ENCODE measurements at regions not wholly inside any gene's neighbourhood (a gene's known extent, or its start where the extent isn't known, plus 50 kb on each side); places are given as distances from the start of the nearest gene placed in this dataset.
A peak's percentile ranks its signal among the peaks of the same experiment; 100 is the strongest.

DNA sequence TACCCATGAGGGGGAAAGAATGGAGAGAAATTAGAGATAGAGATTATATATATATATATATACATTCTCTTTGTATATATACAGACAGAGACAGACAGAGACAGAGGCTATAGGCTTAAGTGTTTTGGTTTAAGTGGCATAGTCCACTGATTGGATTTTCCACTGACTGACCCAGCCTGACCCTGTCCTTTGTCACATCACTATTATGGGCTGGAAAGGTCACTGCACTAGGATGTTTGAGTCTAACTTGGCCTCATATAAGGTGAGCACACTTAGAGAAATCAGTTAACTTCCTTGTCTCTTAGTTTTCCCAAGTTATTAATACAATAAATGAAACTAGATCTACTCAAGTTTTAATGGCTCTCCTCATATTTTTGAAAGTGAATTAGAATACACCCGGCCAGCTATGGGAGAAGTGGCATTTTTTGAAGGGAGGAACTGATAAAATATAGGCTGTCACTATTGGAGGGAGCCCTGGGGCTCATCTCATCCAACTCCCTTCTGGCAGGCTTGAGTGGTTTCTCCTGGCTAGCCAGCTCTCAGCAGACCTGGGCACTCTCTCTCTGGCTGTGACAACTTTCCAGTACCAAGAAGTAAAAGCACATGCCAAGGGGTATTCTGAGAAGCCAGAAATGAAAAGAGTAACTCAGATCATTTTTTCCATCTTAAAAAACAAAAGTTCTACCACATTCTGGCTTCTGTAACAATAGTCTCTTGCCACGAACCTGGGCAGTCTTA lies 455.6 kb upstream of the ANKRD30A start:
- Histone ChIP-seq H3K27ac (ENCODE audit: low read depth, low read length, poor library complexity, severe bottlenecking) (peak overlapping the region; percentile 20), H3K36me3 (ENCODE audit: insufficient read depth, low read length, poor library complexity, severe bottlenecking) (no peaks in the 10 kb centered on the region), H3K27me3 (replicated peaks; ENCODE audit: insufficient read depth, low read depth, low read length, poor library complexity) (no peaks in the 10 kb centered on the region), H3K4me1 (ENCODE audit: insufficient read depth, low read length, poor library complexity, severe bottlenecking) (peaks cover 19% of the 10 kb centered on the region), H3K9me3 (ENCODE audit: low read depth, low read length, poor library complexity, severe bottlenecking) (no peaks in the 10 kb centered on the region), H3K4me3 (ENCODE audit: low read depth, low read length, poor library complexity, severe bottlenecking) (no peak overlapping the region)
- no peak for DNase-seq (ENCODE audit: low spot score)
- intact Hi-C loops (cut with micrococcal nuclease; ENCODE audit: unreplicated experiment) = loop anchor here (1.0 kb wide), 1 partner anchor 158 kb away; no protein-coding TSS in a partner anchor
- ChIA-PET CTCF (no interaction called here), POLR2A (ENCODE audit: low non-redundant PET) (no interaction called here)
- BruUV-seq (replicated peaks) = no TSS peak
- no peak for TF ChIP-seq EZH2 (IDR thresholded peaks at IDR 0.05; ENCODE audit: borderline replicate concordance, low read depth, low read length, poor library complexity, severe bottlenecking)
- no peak for TF ChIP-seq CTCF (conservative IDR thresholded peaks at IDR 0.05; ENCODE audit: low read depth, low read length)

- Histone ChIP-seq H3K36me3 (ENCODE audit: insufficient read depth, low read length, poor library complexity, severe bottlenecking) (no peaks in the 10 kb centered on the region), H3K27ac (ENCODE audit: low read depth, low read length, poor library complexity, severe bottlenecking) (no peak overlapping the region), H3K27me3 (replicated peaks; ENCODE audit: insufficient read depth, low read depth, low read length, poor library complexity) (no peaks in the 10 kb centered on the region), H3K4me1 (ENCODE audit: insufficient read depth, low read length, poor library complexity, severe bottlenecking) (peaks cover 19% of the 10 kb centered on the region), H3K4me3 (ENCODE audit: low read depth, low read length, poor library complexity, severe bottlenecking) (no peak overlapping the region), H3K9me3 (ENCODE audit: low read depth, low read length, poor library complexity, severe bottlenecking) (no peaks in the 10 kb centered on the region)
- CTCF ChIA-PET = no interaction called here
- intact Hi-C loops (cut with micrococcal nuclease; ENCODE audit: unreplicated experiment) = no loop called here
- TF ChIP-seq CTCF (conservative IDR thresholded peaks at IDR 0.05; ENCODE audit: low read depth, low read length) (no peak), EZH2 (IDR thresholded peaks at IDR 0.05; ENCODE audit: borderline replicate concordance, low read depth, low read length, poor library complexity, severe bottlenecking) (no peak)
- BruUV-seq (replicated peaks) = no TSS peak
- DNase-seq (ENCODE audit: low spot score) = no peak
- POLR2A ChIA-PET (ENCODE audit: low non-redundant PET) = no interaction called here
These were observed 458.9 kb upstream of the ANKRD30A start for GRCh38 chr10:36666451-36666850.

DNA sequence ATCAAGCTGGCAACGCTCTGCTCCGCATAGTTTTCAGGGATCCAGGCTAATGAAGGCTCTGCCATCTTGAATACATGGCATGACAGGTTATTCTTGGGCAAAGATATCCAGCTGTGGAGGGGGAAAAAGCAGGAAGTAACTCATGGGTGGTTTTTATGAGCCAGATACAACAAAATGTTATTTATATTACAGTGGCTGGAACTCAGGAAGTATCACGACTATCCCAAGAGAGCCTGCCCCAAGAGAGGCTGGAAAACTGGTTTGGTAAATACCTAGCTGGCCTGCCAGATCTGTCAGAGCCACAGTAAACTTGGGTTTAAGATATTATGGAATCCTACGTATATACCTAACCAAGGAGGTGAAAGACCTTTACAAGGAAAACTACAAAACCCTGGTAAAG lies 462.8 kb upstream of the ANKRD30A start:
- Histone ChIP-seq H3K4me3 (ENCODE audit: low read depth, low read length, poor library complexity, severe bottlenecking) (no peak overlapping the region), H3K27me3 (replicated peaks; ENCODE audit: insufficient read depth, low read depth, low read length, poor library complexity) (no peaks in the 10 kb centered on the region), H3K4me1 (ENCODE audit: insufficient read depth, low read length, poor library complexity, severe bottlenecking) (no peaks in the 10 kb centered on the region), H3K9me3 (ENCODE audit: low read depth, low read length, poor library complexity, severe bottlenecking) (no peaks in the 10 kb centered on the region), H3K36me3 (ENCODE audit: insufficient read depth, low read length, poor library complexity, severe bottlenecking) (no peaks in the 10 kb centered on the region), H3K27ac (ENCODE audit: low read depth, low read length, poor library complexity, severe bottlenecking) (no peak overlapping the region)
- ChIA-PET POLR2A (ENCODE audit: low non-redundant PET) (no interaction called here), CTCF (no interaction called here)
- TF ChIP-seq CTCF (conservative IDR thresholded peaks at IDR 0.05; ENCODE audit: low read depth, low read length) (no peak), EZH2 (IDR thresholded peaks at IDR 0.05; ENCODE audit: borderline replicate concordance, low read depth, low read length, poor library complexity, severe bottlenecking) (no peak)
- BruUV-seq (replicated peaks) = no TSS peak
- no peak for DNase-seq (ENCODE audit: low spot score)
- intact Hi-C loops (cut with micrococcal nuclease; ENCODE audit: unreplicated experiment) = no loop called here

All from A673 (cell line).